ENCODE measurements at regions not wholly inside any gene's neighbourhood (a gene's known extent, or its start where the extent isn't known, plus 50 kb on each side); places are given as distances from the start of the nearest gene placed in this dataset.
A peak's percentile ranks its signal among the peaks of the same experiment; 100 is the strongest.
"Not testable (repeated sequence)": the region's sequence is repeated elsewhere in the genome, so short reads cannot be mapped to it uniquely, and the experiment has no call there.

- TF ChIP-seq EZH2 (IDR thresholded peaks at IDR 0.05; ENCODE audit: low read length, unreplicated experiment), result no peak
- no peak for TF ChIP-seq CTCF (conservative IDR thresholded peaks at IDR 0.05; ENCODE audit: low read depth, low read length)
- TF ChIP-seq EZH2phosphoT487 (IDR thresholded peaks at IDR 0.05; ENCODE audit: borderline replicate concordance, low read length), result no peak
- no peaks in the 10 kb centered on the region for H3F3A ChIP-seq (ENCODE audit: low read length, unreplicated experiment)
- no peak for ATAC-seq
- no peaks in the 10 kb centered on the region for H4K20me1 ChIP-seq (ENCODE audit: low read length)
- H3K27ac ChIP-seq (ENCODE audit: low read length), result no peak overlapping the region
- no peaks in the 10 kb centered on the region for H3K27me3 ChIP-seq (ENCODE audit: low read length)
- no peaks in the 10 kb centered on the region for H3K79me2 ChIP-seq (ENCODE audit: low read length)
- no peak overlapping the region for H2AFZ ChIP-seq (ENCODE audit: low read length)
- no peak overlapping the region for H3K9ac ChIP-seq (ENCODE audit: low read length)
- no peak overlapping the region for H3K4me3 ChIP-seq (ENCODE audit: low read length)
- DNase-seq, result no peak
- no TSS peak for BruUV-seq (replicated peaks)
- ChIA-PET POLR2A (ENCODE audit: unreplicated experiment) (no interaction called here), CTCF (no interaction called here)
- peaks cover 13% of the 10 kb centered on the region for H3K4me1 ChIP-seq (ENCODE audit: insufficient read depth, low read length)
- H3K4me2 ChIP-seq (ENCODE audit: low read length), result no peak overlapping the region
- no peaks in the 10 kb centered on the region for H3K9me2 ChIP-seq (replicated peaks; ENCODE audit: low read length)
- no peaks in the 10 kb centered on the region for H3K36me3 ChIP-seq (ENCODE audit: low read depth, low read length)
- H3K9me3 ChIP-seq (ENCODE audit: low read length), result no peaks in the 10 kb centered on the region
- intact Hi-C loops (cut with micrococcal nuclease), result no loop called here
Measured at GRCh38 chr12:127170226-127171180, 1096.5 kb upstream of the TMEM132C start.

GRCh38 chr12:127172861-127173260, 1094.1 kb upstream of the TMEM132C start:
- TF ChIP-seq EZH2 (IDR thresholded peaks at IDR 0.05; ENCODE audit: low read length, unreplicated experiment), result no peak
- no peak for TF ChIP-seq CTCF (conservative IDR thresholded peaks at IDR 0.05; ENCODE audit: low read depth, low read length)
- no peak for TF ChIP-seq EZH2phosphoT487 (IDR thresholded peaks at IDR 0.05; ENCODE audit: borderline replicate concordance, low read length)
- ChIA-PET POLR2A (ENCODE audit: unreplicated experiment) (no interaction called here), CTCF (no interaction called here)
- no peaks in the 10 kb centered on the region for H3K79me2 ChIP-seq (ENCODE audit: low read length)
- intact Hi-C loops (cut with micrococcal nuclease), result no loop called here
- no TSS peak for BruUV-seq (replicated peaks)
- H3K27me3 ChIP-seq (ENCODE audit: low read length), result no peaks in the 10 kb centered on the region
- no peak overlapping the region for H3K4me3 ChIP-seq (ENCODE audit: low read length)
- no peaks in the 10 kb centered on the region for H3F3A ChIP-seq (ENCODE audit: low read length, unreplicated experiment)
- H3K9me2 ChIP-seq (replicated peaks; ENCODE audit: low read length), result no peaks in the 10 kb centered on the region
- no peak overlapping the region for H3K27ac ChIP-seq (ENCODE audit: low read length)
- ATAC-seq (no peak), DNase-seq (no peak)
- no peak overlapping the region for H3K9ac ChIP-seq (ENCODE audit: low read length)
- no peaks in the 10 kb centered on the region for H4K20me1 ChIP-seq (ENCODE audit: low read length)
- peaks cover 9% of the 10 kb centered on the region for H3K4me1 ChIP-seq (ENCODE audit: insufficient read depth, low read length)
- H3K36me3 ChIP-seq (ENCODE audit: low read depth, low read length), result peaks cover 14% of the 10 kb centered on the region; the same call in 1 of the 2 replicates
- no peak overlapping the region for H2AFZ ChIP-seq (ENCODE audit: low read length)
- peaks cover 18% of the 10 kb centered on the region for H3K9me3 ChIP-seq (ENCODE audit: low read length)
- no peak overlapping the region for H3K4me2 ChIP-seq (ENCODE audit: low read length)

GRCh38 chr12:127173971-127174370, 1093.0 kb upstream of the TMEM132C start:
- H3K4me3 ChIP-seq (ENCODE audit: low read length); H2AFZ ChIP-seq (ENCODE audit: low read length); H3K4me2 ChIP-seq (ENCODE audit: low read length); ATAC-seq; POLR2A ChIA-PET (ENCODE audit: unreplicated experiment); H4K20me1 ChIP-seq (ENCODE audit: low read length); H3K27me3 ChIP-seq (ENCODE audit: low read length); CTCF ChIA-PET; H3F3A ChIP-seq (ENCODE audit: low read length, unreplicated experiment); H3K4me1 ChIP-seq (ENCODE audit: insufficient read depth, low read length); BruUV-seq (replicated peaks); H3K79me2 ChIP-seq (ENCODE audit: low read length); H3K9me2 ChIP-seq (replicated peaks; ENCODE audit: low read length); DNase-seq; H3K9ac ChIP-seq (ENCODE audit: low read length): not testable (repeated sequence)
- peak overlapping the region; percentile 71 for H3K27ac ChIP-seq (ENCODE audit: low read length)
- peaks cover 24% of the 10 kb centered on the region for H3K9me3 ChIP-seq (ENCODE audit: low read length)
- peaks cover 14% of the 10 kb centered on the region; the same call in 1 of the 2 replicates for H3K36me3 ChIP-seq (ENCODE audit: low read depth, low read length)
- intact Hi-C loops (cut with micrococcal nuclease), result loop anchor here (2.0 kb wide), 1 partner anchor 99 kb away; no protein-coding TSS in a partner anchor

Data from PC-3 (cell line).